ENCODE measurements at regions not wholly inside any gene's neighbourhood (a gene's known extent, or its start where the extent isn't known, plus 50 kb on each side); places are given as distances from the start of the nearest gene placed in this dataset.

DNA sequence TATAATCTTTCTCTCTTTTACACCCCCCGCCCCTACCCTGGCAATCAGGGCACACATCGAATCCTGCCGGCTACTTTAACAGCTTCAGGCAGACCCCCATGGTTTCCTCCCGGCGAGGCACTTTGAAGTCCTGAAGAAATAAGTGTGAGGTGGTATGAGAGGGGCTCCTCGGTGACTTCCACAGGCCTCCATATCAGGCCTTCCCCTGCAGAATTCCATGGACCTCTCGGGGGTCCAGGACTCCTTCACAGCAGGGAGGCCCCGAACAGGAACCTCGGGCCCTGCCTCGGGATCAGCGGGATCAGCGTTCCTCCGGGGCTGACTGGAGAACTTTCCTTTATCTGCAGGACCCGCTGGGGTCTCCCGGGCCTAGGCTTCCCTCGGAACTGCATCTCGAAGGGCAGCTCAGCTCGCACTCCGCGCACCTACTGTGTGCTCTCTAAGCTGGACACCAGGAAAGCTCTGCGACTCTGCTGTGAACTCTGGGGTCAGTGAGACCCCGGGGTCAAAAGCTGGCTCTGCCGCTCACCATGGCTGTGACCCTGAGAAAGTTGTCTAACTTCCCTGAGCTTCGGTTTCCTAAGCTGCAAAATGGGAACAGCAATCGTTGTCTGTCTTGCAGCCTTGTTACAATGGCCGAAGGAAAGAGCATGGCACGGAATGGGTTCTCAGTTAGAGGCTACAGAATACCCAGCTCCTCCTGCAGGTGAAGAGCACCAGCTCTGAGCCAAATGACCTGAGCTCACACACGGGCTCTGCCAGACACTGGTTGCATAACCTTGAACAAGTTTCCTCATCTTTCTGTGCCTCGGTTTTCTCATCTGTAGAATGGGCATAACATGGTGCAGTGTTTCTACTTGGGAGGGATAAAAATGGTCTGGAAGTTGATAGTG lies 97.4 kb upstream of the ID2 start:
- peak overlapping the region; percentile 63 for H3K4me3 Mint-ChIP-seq
- Histone ChIP-seq H3K79me2 (ENCODE audit: low read depth) (no peaks in the 10 kb centered on the region), H3K9me3 (ENCODE audit: low read depth) (no peaks in the 10 kb centered on the region), H3K4me2 (peak overlapping the region; percentile 59), H3K4me3 (no peak overlapping the region), H2AFZ (replicated peaks) (no peak overlapping the region), H3K36me3 (no peaks in the 10 kb centered on the region), H3K27me3 (peaks cover 30% of the 10 kb centered on the region), H3K27ac (no peak overlapping the region), H3K4me1 (no peaks in the 10 kb centered on the region), H4K20me1 (ENCODE audit: low read depth) (no peaks in the 10 kb centered on the region), H3K9ac (no peak overlapping the region), H3F3A (ENCODE audit: low read depth) (peaks cover 15% of the 10 kb centered on the region)
- no peaks in the 10 kb centered on the region for H3K36me3 Mint-ChIP-seq
- TF ChIP-seq EZH2 (IDR thresholded peaks at IDR 0.05): no peak
- no peak for TF ChIP-seq EZH2phosphoT487 (IDR thresholded peaks at IDR 0.05)
- TF ChIP-seq, protein P1, sequence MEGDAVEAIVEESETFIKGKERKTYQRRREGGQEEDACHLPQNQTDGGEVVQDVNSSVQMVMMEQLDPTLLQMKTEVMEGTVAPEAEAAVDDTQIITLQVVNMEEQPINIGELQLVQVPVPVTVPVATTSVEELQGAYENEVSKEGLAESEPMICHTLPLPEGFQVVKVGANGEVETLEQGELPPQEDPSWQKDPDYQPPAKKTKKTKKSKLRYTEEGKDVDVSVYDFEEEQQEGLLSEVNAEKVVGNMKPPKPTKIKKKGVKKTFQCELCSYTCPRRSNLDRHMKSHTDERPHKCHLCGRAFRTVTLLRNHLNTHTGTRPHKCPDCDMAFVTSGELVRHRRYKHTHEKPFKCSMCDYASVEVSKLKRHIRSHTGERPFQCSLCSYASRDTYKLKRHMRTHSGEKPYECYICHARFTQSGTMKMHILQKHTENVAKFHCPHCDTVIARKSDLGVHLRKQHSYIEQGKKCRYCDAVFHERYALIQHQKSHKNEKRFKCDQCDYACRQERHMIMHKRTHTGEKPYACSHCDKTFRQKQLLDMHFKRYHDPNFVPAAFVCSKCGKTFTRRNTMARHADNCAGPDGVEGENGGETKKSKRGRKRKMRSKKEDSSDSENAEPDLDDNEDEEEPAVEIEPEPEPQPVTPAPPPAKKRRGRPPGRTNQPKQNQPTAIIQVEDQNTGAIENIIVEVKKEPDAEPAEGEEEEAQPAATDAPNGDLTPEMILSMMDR (IDR thresholded peaks at IDR 0.05): no peak
- H3K4me1 Mint-ChIP-seq: peaks cover 47% of the 10 kb centered on the region
- no peaks in the 10 kb centered on the region for H3K9me3 Mint-ChIP-seq
- H3K27me3 Mint-ChIP-seq (ENCODE audit: insufficient read depth, low read depth): peaks cover 10% of the 10 kb centered on the region
- H3K27ac Mint-ChIP-seq: peak overlapping the region; percentile 40
- DNase-seq (ENCODE audit: low spot score): no peak

DNA sequence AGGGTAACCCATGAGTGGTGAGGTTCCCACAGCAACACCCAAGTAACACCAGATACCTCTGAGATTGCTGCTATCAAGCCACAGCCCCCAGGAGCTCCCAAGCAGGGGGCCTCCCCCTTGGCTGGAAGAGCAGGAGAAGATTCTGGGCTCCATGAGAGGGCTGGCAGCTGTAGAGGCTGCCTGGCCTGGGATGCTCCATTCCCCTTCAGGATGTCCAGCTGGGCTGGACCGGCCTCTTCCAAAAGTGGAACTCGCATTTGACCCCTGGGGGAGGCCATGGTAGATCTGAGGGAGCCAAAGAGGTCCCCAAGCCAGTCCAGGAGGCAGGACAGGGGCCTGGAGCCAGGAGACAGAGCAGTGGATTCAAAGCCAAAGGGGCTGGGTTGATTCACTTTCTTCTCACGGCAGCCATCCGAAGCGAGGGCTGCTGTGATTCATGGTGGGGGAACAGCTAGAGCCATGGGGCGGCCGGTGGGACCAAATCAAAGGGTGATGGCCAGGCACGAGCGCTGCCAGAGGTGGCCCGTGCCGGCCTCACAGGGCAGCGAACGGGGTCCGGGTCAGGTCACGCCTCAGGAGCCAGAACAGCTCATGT lies 95.3 kb upstream of the ID2 start:
- H3K4me2 ChIP-seq: no peak overlapping the region
- no peaks in the 10 kb centered on the region for H4K20me1 ChIP-seq (ENCODE audit: low read depth)
- no peaks in the 10 kb centered on the region for H3K4me1 ChIP-seq
- H3K27ac ChIP-seq: no peak overlapping the region
- DNase-seq (ENCODE audit: low spot score): no peak
- Mint-ChIP-seq H3K36me3 (no peaks in the 10 kb centered on the region), H3K9me3 (no peaks in the 10 kb centered on the region), H3K27ac (no peak overlapping the region), H3K4me1 (peaks cover 35% of the 10 kb centered on the region), H3K4me3 (no peak overlapping the region), H3K27me3 (ENCODE audit: insufficient read depth, low read depth) (peaks cover 13% of the 10 kb centered on the region)
- TF ChIP-seq, protein P1 (IDR thresholded peaks at IDR 0.05): no peak
- no peak for TF ChIP-seq EZH2 (IDR thresholded peaks at IDR 0.05)
- TF ChIP-seq EZH2phosphoT487 (IDR thresholded peaks at IDR 0.05): no peak
- no peak overlapping the region for H2AFZ ChIP-seq (replicated peaks)
- H3F3A ChIP-seq (ENCODE audit: low read depth): peaks cover 15% of the 10 kb centered on the region
- H3K4me3 ChIP-seq: no peak overlapping the region
- H3K27me3 ChIP-seq: peaks cover 30% of the 10 kb centered on the region
- H3K9ac ChIP-seq: no peak overlapping the region
- H3K36me3 ChIP-seq: no peaks in the 10 kb centered on the region
- H3K79me2 ChIP-seq (ENCODE audit: low read depth): no peaks in the 10 kb centered on the region
- no peaks in the 10 kb centered on the region for H3K9me3 ChIP-seq (ENCODE audit: low read depth)

- H2AFZ ChIP-seq (replicated peaks): no peak overlapping the region
- no peak for DNase-seq (ENCODE audit: low spot score)
- H3K4me3 Mint-ChIP-seq: no peak overlapping the region
- no peak for TF ChIP-seq EZH2 (IDR thresholded peaks at IDR 0.05)
- TF ChIP-seq EZH2phosphoT487 (IDR thresholded peaks at IDR 0.05): no peak
- TF ChIP-seq, protein P1 (IDR thresholded peaks at IDR 0.05): no peak
- no peaks in the 10 kb centered on the region for H3K9me3 Mint-ChIP-seq
- peaks cover 13% of the 10 kb centered on the region for H3K27me3 Mint-ChIP-seq (ENCODE audit: insufficient read depth, low read depth)
- peaks cover 15% of the 10 kb centered on the region for H3F3A ChIP-seq (ENCODE audit: low read depth)
- no peaks in the 10 kb centered on the region for H3K9me3 ChIP-seq (ENCODE audit: low read depth)
- peak overlapping the region; percentile 78 for H3K27ac Mint-ChIP-seq
- H4K20me1 ChIP-seq (ENCODE audit: low read depth): no peaks in the 10 kb centered on the region
- no peak overlapping the region for H3K9ac ChIP-seq
- peaks cover 30% of the 10 kb centered on the region for H3K27me3 ChIP-seq
- H3K36me3 Mint-ChIP-seq: no peaks in the 10 kb centered on the region
- H3K79me2 ChIP-seq (ENCODE audit: low read depth): no peaks in the 10 kb centered on the region
- H3K4me1 Mint-ChIP-seq: peaks cover 35% of the 10 kb centered on the region
- H3K4me3 ChIP-seq: no peak overlapping the region
- H3K4me2 ChIP-seq: no peak overlapping the region
- no peak overlapping the region for H3K27ac ChIP-seq
- no peaks in the 10 kb centered on the region for H3K4me1 ChIP-seq
- H3K36me3 ChIP-seq: no peaks in the 10 kb centered on the region
These were observed 94.5 kb upstream of the ID2 start for GRCh38 chr2:8587251-8587791.
